Endometrial microvascular endothelial cells (primary cell): ENCODE measurements at regions not wholly inside any gene's neighbourhood (a gene's known extent, or its start where the extent isn't known, plus 50 kb on each side); places are given as distances from the start of the nearest gene placed in this dataset.

Experiments
- in situ Hi-C: cut with HindIII; loops from 2 replicates; pipeline ENCODE4 v1.10.0; 2017; ENCODE audit warnings: low sequenced_read_pairs, low pct_unique_long_range_greater_than_20kb; ENCODE audit errors: inconsistent ontology term

DNA sequence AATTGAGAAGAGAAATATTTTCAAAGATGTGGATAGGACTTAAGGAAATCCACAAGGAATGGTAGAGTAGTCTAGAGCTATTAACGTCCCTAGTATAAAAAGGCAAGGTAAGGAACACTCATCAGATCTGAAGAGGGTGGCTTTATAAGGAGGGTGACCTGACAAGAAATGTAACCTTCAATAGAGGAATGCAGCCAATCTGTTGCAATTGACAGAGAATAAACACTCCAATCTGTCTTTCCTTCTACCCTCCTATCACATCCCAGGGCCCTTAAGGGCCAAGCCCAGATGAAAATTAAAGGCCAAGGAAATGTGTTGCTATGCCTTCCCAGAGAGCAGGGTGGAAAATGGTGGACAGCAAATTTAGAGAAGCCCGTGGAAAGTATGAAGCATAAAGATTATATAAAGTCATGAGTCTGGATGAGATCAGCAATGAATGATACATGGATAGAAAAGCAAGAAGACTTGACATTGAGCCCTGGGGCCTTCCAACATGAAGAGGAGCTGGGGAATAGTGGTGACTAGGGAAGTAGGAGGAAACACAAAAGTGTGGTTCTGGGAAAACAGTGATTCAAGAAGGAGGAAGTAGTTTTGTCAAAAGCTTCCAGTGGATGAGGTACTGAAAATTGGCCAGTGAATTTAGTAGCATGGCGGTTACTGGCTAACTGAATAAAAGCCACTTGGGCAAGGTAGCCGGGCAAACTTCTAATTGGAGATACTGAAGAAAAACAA is 270.6 kb upstream of the TANK start:
- in situ Hi-C loops, result no loop called here

DNA sequence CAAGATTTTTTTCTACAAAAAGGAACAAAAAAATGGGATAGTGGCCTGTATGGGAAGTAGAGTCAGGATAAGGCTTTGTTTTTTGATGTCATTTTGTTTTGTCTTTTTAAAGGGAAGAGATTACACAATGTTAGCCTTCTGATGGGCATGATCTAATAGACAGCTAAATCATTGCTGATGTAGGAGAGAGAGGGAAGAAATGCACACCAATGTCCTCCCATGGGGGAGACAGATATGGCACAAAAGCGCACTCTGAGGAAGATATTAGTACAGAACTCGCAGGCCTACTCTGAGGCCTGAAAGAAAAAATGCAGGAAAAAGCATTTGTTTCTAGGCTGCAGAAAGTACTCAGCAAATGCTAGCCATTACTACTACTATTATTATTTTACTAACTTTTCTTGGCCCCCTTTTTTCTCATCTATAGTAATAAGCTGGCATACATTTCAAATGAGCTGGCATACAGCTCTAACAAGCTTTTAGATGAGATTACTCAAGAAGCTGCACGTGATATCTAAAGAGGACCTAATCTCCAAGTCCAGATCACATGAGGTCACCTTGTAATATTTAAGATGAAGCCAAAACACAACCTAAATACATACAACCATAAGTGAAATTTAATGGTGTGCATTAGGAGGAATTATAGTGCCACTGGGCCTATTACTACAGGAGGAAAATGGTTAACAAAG is 269.4 kb upstream of the TANK start:
- in situ Hi-C loops, result no loop called here

DNA sequence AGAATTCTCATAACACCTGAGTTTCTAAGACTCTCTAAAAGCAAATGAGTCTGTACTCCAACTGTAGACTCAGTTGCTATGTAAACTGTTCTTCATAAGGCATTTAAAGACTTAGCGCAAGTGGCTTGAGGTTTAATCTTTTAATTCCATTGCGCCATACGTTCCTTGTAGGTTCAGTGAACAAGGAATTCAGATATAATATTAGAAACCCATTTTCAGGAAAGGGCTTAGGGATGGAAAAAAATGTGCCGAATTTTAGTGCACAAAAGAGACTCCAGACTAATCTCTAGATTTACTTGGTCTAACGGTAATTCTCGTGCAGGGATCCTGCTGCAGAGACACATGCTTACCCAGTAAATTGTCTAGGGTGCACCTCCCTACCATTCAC is 268.9 kb upstream of the TANK start:
- in situ Hi-C loops, result no loop called here

DNA sequence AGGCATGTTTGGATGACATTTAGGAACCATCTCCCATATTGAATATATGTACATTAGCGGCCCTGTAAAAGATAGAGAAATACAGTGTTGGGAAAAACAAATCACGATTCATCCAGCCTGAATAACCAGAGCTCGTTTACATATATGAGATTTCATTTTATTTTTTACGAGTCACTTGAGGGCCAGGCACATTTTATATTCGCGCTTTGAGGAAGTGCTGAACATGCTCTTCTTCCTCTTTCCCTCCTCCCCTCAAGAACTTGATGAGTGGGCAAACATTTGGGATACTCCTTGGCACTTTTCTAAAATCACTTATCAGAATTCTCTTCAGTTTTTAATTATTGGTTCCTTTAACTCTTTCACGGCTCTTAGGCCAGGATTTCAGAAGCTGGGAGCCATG is 268.0 kb upstream of the TANK start:
- in situ Hi-C loops, result no loop called here

DNA sequence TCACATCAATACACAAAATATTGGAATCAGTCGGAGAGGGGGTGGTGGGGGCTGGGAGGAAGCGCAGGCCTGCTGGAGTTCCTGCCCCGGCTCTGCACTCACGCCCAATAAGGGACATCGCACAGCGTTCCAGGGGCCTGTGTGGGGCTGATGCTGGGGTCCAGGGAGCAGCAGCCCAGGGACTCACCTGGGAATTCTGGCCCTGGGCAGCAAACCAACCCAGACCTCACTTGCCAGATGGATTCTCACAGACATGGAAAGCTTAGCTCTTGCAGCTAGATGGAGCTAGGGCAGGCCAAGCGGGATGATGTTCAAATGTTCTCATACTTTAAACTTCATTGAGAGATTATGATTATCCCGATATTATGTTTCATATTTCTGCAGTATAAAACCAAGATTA is 266.6 kb upstream of the TANK start:
- in situ Hi-C loops, result no loop called here

DNA sequence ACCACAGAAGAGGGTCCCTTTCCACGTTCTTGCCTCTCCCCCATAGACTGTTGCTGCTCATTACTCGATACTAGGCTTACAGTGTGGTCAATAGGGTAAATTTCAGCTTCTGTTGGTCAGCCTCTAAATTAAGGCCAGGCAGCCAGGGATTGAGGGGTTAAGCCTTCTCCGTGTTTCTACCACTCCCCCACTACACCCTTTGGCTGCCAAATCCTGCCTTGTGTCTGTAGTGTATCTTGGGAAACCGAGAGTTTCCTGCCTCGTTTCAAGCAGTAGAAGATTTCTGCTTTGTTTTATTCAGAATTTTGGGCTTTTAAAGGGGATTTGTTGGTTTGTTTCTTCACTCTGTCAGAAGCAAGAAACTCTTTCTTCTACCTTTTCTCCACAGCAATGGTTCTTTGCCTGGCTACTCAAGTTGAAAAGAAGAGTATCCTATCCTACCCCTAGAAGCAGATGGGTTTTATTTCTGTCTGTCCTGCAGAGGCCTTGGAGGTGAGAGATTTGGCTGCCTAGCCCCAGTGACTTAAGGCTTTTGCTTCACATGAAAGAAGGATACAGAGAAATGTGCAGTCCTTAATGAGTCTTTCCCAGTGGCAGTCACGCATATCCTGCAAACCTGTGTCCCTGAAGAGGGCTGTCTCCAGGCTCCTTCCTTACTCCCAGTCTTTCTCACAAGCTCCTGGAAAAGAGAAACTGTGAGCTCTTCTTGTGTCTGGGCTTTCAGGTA is 261.5 kb upstream of the TANK start:
- in situ Hi-C loops, result no loop called here

DNA sequence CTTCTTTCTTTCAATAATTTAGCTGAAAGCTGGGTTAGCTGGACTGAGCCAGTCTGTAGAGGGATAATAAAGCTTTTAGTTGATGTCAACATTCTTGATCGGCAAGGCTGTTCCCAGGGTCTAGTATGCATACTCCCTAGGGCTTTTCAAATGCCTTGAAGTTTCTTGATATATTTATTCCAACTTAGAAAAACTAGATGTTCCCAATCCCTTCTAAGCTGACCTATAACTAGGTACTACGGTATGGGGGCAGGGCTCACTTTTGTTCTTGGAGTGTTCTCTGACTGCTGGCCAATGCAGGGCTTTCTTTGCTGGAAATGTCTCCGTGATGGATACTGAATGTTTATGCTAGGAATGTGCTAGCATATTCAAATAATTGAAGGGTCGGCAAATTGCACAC is 258.6 kb upstream of the TANK start:
- in situ Hi-C loops, result no loop called here

DNA sequence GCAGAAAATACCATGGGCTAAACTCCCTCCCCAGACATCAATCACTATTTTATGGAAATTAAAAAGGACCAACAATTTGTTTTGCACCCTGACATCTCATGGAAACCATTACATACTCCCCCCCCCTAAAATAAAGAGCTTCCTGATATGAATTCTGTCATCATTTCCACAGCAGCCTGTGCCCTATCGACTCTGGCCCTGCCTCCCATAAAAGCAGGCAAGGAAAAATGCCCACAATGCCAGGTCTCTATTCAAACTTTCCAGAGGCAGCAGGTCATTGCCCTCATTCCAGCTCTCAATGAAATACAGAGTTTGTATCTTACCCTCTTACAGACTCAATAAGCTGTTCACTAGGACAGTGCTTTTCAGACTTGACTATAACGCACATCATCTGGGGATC is 254.4 kb upstream of the TANK start:
- in situ Hi-C loops, result no loop called here

DNA sequence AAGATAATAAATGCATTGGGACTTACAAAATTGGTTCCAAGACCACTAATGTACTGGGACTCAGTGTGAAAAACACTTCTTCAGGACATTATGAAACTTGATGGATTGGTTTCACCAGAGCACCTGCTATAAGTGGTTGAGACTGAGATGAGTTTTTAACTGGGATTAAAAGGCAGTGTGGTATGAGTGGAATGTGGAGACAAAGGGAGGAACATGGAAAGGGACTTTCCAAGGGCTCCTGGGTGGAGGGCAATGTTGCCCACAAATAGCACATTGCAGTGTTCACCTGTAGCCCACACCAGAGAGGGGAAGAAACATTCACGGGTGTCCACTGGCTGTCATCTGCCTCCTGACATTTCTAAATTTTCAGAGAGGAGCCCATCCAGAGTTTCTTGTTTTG is 253.3 kb upstream of the TANK start:
- in situ Hi-C loops, result no loop called here

DNA sequence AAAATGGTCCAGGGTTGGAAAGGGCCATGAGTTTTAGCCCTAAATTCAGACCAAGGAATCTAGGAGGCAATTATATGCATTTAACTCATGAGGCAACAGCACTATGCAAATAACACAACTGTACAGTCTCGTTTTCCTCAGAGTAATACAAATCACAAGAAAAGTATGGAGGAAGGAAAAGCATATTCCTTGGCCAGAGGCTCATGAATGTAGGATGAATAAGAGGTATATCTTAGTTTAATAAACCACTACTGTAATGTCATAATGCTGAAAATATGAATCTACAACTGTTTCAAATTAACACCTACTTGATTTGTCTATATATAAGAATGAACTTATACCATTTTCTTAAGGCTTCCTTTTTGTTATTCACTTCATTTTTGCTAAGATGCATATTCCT is 252.5 kb upstream of the TANK start:
- in situ Hi-C loops, result no loop called here

DNA sequence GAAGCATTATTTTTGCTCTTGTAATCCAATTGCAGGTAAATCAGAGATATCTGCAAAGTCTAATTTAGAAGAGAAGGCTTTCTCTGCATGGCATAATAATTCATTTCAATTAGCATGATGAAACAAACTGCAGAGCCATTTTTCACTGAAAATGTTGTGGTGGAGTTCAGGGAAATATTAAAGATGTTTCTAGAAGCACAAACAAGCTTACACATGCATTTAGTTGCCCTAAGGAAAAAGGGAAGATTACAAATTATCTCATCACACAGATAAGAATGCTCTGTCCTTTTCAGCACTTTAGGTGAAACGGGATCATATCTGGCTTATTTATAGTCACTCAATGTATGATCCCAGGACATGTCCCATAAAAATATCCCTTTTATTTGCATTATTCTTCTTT is 252.1 kb upstream of the TANK start:
- in situ Hi-C loops, result no loop called here

DNA sequence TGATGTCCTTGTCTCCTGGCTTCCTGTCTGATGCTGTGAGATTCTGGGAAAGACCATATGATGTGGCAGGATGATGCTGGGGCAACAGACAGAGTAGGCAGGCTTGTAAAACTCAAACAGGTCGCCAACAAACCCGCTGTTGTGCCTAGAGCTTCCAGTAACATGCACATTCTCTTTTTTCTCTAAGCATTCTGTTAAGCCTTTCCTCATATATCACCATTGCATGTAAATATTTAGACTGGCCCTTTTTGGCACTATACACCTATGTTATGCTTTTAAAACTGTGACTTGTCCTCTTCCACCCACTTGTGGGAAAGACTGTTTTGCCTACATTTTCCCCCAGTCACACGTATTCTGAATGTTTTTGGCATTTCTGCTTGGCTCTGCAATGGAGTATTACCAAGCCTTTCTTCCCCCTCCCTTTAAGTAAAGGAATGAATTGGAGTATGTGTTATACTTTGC is 250.4 kb upstream of the TANK start:
- in situ Hi-C loops, result no loop called here

DNA sequence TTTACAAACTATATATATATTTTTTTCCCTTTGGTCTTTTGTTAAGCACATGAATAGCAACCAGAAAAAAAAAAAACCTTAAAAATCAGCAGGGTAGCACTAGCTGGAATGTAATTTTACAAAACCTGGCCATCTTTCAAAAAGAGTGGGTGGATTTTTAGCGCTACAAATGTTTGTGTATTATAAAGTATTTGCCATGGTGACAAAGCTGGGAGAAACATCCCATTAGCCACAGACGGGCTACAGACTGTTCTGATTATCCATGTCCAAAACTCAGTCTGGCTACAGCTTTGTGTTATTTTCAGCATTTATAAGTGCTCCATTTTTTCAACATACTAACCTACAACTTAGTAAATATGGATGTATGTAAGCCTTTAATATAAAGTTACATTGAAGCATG is 249.5 kb upstream of the TANK start:
- in situ Hi-C loops, result no loop called here

DNA sequence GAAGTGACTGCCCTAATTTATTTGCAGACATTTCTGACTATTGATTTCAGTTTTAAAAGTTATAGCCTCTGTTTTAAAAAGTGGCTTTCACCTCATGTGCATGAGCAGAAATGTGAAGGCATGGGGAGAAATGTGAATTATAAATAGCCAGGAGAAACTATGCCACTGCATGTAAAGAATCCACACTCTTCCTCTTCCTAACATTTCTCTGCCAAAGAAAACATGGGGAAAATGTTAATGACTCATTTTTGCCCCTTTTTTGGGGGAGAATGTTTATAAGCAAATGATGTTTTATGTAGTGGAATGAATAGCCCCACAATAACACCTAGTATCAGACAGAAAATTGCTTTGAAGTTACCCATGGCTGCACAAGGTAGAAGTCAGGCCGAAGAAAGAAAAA is 249.0 kb upstream of the TANK start:
- in situ Hi-C loops, result no loop called here

DNA sequence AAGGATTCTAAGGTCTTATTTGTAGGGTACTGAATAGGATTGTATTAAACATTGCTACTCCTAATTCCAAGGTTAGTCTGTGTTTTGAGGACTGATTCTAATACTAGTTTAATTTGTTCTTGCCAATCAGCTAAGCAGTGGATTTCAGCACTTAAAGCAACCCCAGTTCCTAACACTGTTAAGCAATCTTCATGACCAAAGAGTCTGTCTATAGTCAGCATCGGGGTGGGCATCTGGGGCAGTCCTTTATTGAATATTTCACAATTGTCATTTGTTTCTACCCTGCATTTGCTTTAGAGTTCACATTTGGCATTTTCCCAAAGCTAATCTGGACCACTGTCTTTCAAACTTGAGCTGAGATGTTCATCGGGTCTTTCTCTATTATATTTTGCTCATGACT is 248.0 kb upstream of the TANK start:
- in situ Hi-C loops, result no loop called here

DNA sequence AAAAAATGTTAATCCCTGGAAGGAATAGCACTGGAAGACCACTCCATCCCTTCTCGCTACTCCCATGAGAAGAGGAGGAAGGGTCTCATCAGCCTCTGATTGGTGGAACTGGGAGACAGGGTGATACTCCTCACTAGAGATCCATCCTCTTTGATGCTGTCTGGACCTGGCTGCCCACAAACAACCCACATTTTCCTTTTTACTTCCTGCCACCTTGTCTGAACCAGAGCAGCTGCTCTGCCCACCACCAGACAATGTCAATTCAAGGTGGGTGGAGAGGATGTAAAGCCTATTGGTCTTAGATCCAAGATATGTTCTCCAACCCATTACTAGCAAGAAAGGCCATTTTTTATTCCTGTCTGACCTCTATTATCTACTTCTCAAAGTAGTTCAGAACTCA is 246.9 kb upstream of the TANK start:
- in situ Hi-C loops, result no loop called here

DNA sequence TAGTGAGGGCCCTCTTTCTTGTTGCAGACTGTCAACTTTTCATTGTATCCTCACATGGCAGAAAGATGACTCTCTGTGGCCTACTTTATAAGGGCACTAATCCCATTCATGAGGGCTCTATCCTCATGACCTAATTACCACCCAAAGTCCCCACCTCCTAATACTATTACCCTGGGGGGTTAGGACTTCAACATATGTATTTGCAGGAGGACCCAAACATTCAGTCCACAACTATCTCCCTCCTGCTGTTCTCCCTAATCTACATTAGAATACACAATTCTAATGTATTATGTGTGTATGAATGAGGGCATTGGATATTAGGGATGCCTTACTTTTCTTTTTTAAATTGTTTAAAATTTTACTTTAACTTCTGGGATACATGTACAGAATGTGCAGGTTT is 246.0 kb upstream of the TANK start:
- in situ Hi-C loops, result no loop called here

DNA sequence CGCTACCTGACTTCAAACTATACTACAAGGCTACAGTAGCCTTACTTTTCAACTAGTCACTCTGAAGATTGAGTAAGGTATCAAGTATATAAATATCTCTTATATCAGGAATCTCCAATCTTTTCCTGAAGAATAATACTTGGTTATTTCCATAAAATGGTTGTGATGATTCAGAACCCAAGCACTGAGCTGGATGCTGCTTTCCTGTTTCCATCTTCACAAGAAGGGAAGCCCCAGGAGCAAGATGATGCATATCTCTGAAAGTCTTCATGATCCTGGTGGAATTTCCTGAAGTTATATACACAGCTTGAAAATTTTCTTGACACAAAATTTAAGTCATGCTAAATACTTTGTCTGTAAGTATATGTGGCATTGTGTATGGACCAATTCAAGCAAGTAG is 243.9 kb upstream of the TANK start:
- in situ Hi-C loops, result no loop called here

DNA sequence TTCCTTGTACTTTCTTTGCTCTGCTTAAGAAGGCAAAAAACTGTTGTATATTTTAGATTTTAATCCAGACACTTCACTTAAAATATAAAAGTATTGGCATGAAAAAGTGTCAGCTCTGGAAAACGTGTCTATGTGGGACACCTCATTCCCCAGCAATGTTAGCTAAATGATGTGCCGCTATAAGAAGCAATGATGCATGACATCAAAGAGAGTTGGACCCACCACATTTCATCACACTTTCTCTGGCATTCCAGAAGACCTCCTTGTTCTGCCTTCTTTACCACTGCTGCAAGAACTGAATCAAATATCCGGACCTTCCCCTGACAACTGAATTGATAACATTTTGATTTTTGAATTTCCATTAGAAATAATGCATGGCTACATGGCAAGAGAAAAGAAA is 242.4 kb upstream of the TANK start:
- in situ Hi-C loops, result no loop called here

DNA sequence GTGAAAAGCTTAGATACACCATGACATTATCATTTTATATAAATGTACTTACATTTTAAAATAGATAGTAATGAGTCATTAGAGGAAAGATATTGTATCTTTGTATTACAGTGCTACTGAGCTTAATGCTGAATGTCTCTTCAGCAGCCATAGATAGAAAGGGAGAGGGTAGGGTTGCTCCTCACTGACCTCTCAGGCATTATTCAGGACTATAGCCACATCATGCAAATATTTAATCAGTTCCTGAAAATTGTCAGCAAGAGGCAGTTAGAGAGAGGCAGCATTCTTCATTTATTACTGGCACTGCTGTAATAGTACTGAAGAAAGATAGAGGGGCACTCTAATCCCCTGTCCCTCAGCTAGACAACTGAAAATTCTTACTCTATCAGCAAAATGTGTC is 242.0 kb upstream of the TANK start:
- in situ Hi-C loops, result no loop called here
